IMR-90 (cell line): ENCODE measurements at regions not wholly inside any gene's neighbourhood (a gene's known extent, or its start where the extent isn't known, plus 50 kb on each side); places are given as distances from the start of the nearest gene placed in this dataset.
A peak's percentile ranks its signal among the peaks of the same experiment; 100 is the strongest.

ENCODE experiments used
- ATAC-seq: fragments of 200-7000 bp; cut with Tn5 transposase; 2 replicates; pipeline ENCODE4 v1.9.1; 2020; ENCODE audit warnings: low read depth, mild to moderate bottlenecking, moderate library complexity
- BruUV-seq: library from RNA; stranded (reverse); fragments of 400-500 nt; replicated peaks from 2 replicates; lab custom pipeline; 2021; lab: Mats Ljungman, UMichigan
- CTCF ChIA-PET: fragments of 300-600 bp; formaldehyde crosslinking; extraction: SDS; loops from one replicate; lab custom pipeline; 2021; ENCODE audit warnings: antibody characterized with exemption; lab: Yijun Ruan, JAX
- POLR2A ChIA-PET: fragments of 300-600 bp; sonication (Branson Sonifier 250); formaldehyde crosslinking; loops from one replicate; lab custom pipeline; 2022; ENCODE audit warnings: antibody characterized with exemption; ENCODE audit not compliant: unreplicated experiment; lab: Charles Lee
- DNase-seq: peaks from one replicate; pipeline ENCODE4 v3.0.0; 2013
- H2AFZ ChIP-seq: replicated peaks from 2 replicates; pipeline ENCODE3; 2013; ENCODE audit warnings: low read length, mild to moderate bottlenecking; ENCODE audit not compliant: poor library complexity
- H2AK5ac ChIP-seq: 2 replicates; pipeline ENCODE4 v1.6.1; 2013; ENCODE audit warnings: low read depth, low read length, inconsistent platforms
- H2AK9ac ChIP-seq: replicated peaks from 2 replicates; pipeline ENCODE3; 2013; ENCODE audit warnings: mild to moderate bottlenecking, low read depth, low read length, moderate library complexity; ENCODE audit not compliant: poor library complexity
- H2BK120ac ChIP-seq: 2 replicates; pipeline ENCODE4 v1.6.1; 2013; ENCODE audit warnings: low read depth, low read length, inconsistent platforms
- H2BK15ac ChIP-seq: 3 replicates; pipeline ENCODE4 v1.6.1; 2013; ENCODE audit warnings: low read depth, low read length, inconsistent platforms
- H2BK20ac ChIP-seq: 2 replicates; pipeline ENCODE4 v1.6.1; 2013; ENCODE audit warnings: low read depth, mild to moderate bottlenecking, inconsistent platforms, low read length, moderate library complexity
- H2BK5ac ChIP-seq: 2 replicates; pipeline ENCODE4 v1.6.1; 2013; ENCODE audit warnings: mild to moderate bottlenecking, low read depth, low read length, inconsistent platforms; ENCODE audit not compliant: poor library complexity, severe bottlenecking
- H3K14ac ChIP-seq: replicated peaks from 2 replicates; pipeline ENCODE4 v1.6.1; 2013; ENCODE audit warnings: low read depth, low read length, inconsistent platforms
- H3K18ac ChIP-seq: 2 replicates; pipeline ENCODE4 v1.6.1; 2013; ENCODE audit warnings: low read depth, low read length, control low read depth
- H3K23ac ChIP-seq: 2 replicates; pipeline ENCODE4 v1.6.1; 2013; ENCODE audit warnings: low read depth, low read length, inconsistent platforms
- H3K27ac ChIP-seq: 2 replicates; pipeline ENCODE4 v1.5.1; 2013; ENCODE audit warnings: mild to moderate bottlenecking, control low read depth, low read length; ENCODE audit not compliant: insufficient read depth
- H3K27me3 ChIP-seq: 2 replicates; pipeline ENCODE4 v1.6.1; 2013; ENCODE audit warnings: low read length; ENCODE audit not compliant: control insufficient read depth, insufficient read depth
- H3K36me3 ChIP-seq: 2 replicates; pipeline ENCODE4 v1.6.1; 2013; ENCODE audit warnings: low read length, mixed read lengths; ENCODE audit not compliant: control insufficient read depth, insufficient read depth
- H3K4ac ChIP-seq: 2 replicates; pipeline ENCODE4 v1.6.1; 2013; ENCODE audit warnings: low read depth, low read length, inconsistent platforms
- H3K4me1 ChIP-seq: 2 replicates; pipeline ENCODE4 v1.6.1; 2013; ENCODE audit warnings: low read length, mixed read lengths; ENCODE audit not compliant: control insufficient read depth, insufficient read depth
- H3K4me2 ChIP-seq: 2 replicates; pipeline ENCODE4 v1.6.1; 2013; ENCODE audit warnings: low read depth, mild to moderate bottlenecking, control low read depth, low read length, moderate library complexity
- H3K4me3 ChIP-seq: 2 replicates; pipeline ENCODE4 v1.5.1; 2013; ENCODE audit warnings: low read depth, mild to moderate bottlenecking, control low read depth, low read length, moderate library complexity; ENCODE audit not compliant: insufficient read depth
- H3K56ac ChIP-seq: 2 replicates; pipeline ENCODE4 v1.6.1; 2013; ENCODE audit warnings: low read length, inconsistent platforms; ENCODE audit not compliant: insufficient read depth; ENCODE audit errors: extremely low read depth
- H3K79me1 ChIP-seq, 2 experiments: 2 replicates each; pipeline ENCODE4 v1.6.1; 2013; ENCODE audit warnings: low read length in 2 of 2, inconsistent platforms in 1 of 2, low read depth in 1 of 2
- H3K9ac ChIP-seq: 2 replicates; pipeline ENCODE4 v1.6.1; 2013; ENCODE audit warnings: low read depth, low read length, control low read depth
- H3K9me1 ChIP-seq: 2 replicates; pipeline ENCODE4 v1.6.1; 2013; ENCODE audit warnings: low read length, inconsistent platforms; ENCODE audit not compliant: insufficient read depth
- H3K9me3 ChIP-seq: 2 replicates; pipeline ENCODE4 v1.6.1; 2013; ENCODE audit warnings: low read length; ENCODE audit not compliant: control insufficient read depth, insufficient read depth
- H4K20me1 ChIP-seq: 2 replicates; pipeline ENCODE4 v1.6.1; 2013; ENCODE audit warnings: low read length, inconsistent platforms; ENCODE audit not compliant: insufficient read depth
- H4K5ac ChIP-seq: 2 replicates; pipeline ENCODE4 v1.6.1; 2013; ENCODE audit warnings: mild to moderate bottlenecking, low read depth, low read length, control low read depth
- H4K8ac ChIP-seq, 2 experiments: 2 replicates each; pipeline ENCODE4 v1.6.1; 2013; ENCODE audit warnings: low read depth in 2 of 2, low read length in 2 of 2, control low read depth in 1 of 2, inconsistent platforms in 1 of 2
- H4K91ac ChIP-seq: 2 replicates; pipeline ENCODE4 v1.6.1; 2013; ENCODE audit warnings: low read depth, low read length, inconsistent platforms; ENCODE audit not compliant: insufficient read depth
- BHLHE40 ChIP-seq: fragments of 150-350 bp; IDR thresholded peaks from 2 replicates; pipeline ENCODE4 v1.6.1; 2016; ENCODE audit warnings: mild to moderate bottlenecking, low read depth, low read length
- FOS ChIP-seq: fragments of 150-350 bp; IDR thresholded peaks from 2 replicates; pipeline ENCODE4 v1.6.1; 2016; ENCODE audit warnings: low read depth, low read length
- MAZ ChIP-seq: IDR thresholded peaks from 2 replicates; pipeline ENCODE4 v1.6.1; 2012; ENCODE audit warnings: low read depth, mild to moderate bottlenecking, low read length, improper control_type of control experiment, moderate library complexity, borderline replicate concordance
- MXI1 ChIP-seq: IDR thresholded peaks from 2 replicates; pipeline ENCODE4 v1.6.1; 2012; ENCODE audit warnings: low read depth, mild to moderate bottlenecking, low read length, moderate library complexity, borderline replicate concordance
- POLR2A ChIP-seq: IDR thresholded peaks from 2 replicates; pipeline ENCODE4 v1.6.1; 2012; ENCODE audit warnings: mild to moderate bottlenecking, low read depth, low read length
- RAD21 ChIP-seq: IDR thresholded peaks from 2 replicates; pipeline ENCODE4 v1.6.1; 2012; ENCODE audit warnings: low read length, improper control_type of control experiment
- RCOR1 ChIP-seq: IDR thresholded peaks from 2 replicates; pipeline ENCODE4 v1.6.1; 2012; ENCODE audit warnings: mild to moderate bottlenecking, low read length, improper control_type of control experiment; ENCODE audit not compliant: insufficient replicate concordance
- WGBS, 2 experiments: methylation state at CpG; one replicate each; pipeline versions ENCODE4 v1.1.5 to v1.1.7; 2013; ENCODE audit warnings: missing lambda C conversion rate in 2 of 2; ENCODE audit not compliant: insufficient read length in 1 of 2; ENCODE audit errors: extremely low coverage in 2 of 2; 5-methylcytosine and 5-hydroxymethylcytosine counted together
- dilution Hi-C: fragments of 300-500 bp; cut with HindIII; formaldehyde crosslinking; loops from one replicate; pipeline ENCODE4 v1.14.3; 2018; ENCODE audit warnings: low sequenced_read_pairs; ENCODE audit not compliant: unreplicated experiment
- in situ Hi-C: fragments of 300-500 bp; cut with MboI; formaldehyde crosslinking; loops from 3 replicates; pipeline ENCODE4 v1.14.3; 2019; ENCODE audit warnings: low sequenced_read_pairs, inconsistent platforms, mixed read lengths
- intact Hi-C: fragments of 100-400 bp; cut with micrococcal nuclease; formaldehyde crosslinking; loops from 2 replicates; pipeline ENCODE4 v1.10.0; 2022
- TF ChIP-seq, protein P1 (sequence below): fragments of 150-350 bp; IDR thresholded peaks from 2 replicates; pipeline ENCODE4 v1.6.1; 2016; ENCODE audit warnings: low read depth, mild to moderate bottlenecking, low read length, moderate library complexity, borderline replicate concordance
- TF ChIP-seq, protein P2 (sequence below): fragments of 150-350 bp; IDR thresholded peaks from 2 replicates; pipeline ENCODE4 v1.6.1; 2017; ENCODE audit warnings: mild to moderate bottlenecking, antibody characterized with exemption, low read length, low read depth

DNA sequence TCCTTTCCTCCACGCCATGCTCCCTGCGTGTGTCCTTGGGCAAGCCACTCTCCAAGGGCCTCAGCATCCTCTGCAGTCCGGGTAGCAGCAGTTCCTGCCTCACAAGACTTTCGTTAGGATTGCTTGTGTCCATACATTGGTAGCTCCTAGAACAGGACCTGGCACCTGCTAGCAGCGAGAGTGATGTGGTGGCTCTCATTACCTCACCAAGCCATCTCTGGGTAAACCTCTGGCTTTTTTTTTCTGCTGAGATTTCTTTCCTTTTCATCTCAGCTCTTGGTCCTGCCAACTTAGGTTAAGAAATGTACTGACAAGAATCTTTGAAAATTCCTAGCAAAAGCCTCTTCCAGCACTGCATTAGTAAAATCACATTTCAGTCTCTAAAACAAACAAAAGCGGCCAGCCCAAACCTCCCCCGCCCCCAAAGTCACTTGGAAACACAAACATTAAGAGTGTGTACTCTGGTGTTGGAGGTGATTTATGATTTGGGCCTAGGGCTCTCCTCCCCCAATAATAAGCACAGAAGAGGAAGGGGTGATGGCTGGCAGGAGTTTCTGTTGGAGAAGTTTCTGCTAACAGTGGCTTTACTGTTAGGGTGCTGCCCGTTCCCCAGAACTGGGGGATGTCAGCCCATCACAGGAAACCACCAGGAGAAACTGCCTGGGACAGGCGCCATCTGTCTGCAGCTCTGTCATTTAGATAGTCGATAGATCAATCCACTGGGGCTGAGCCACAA, 199.2 kb downstream of the CD83 start:
- no TSS peak for BruUV-seq
- no peak overlapping the region for H2BK5ac ChIP-seq
- no peak overlapping the region for H3K9ac ChIP-seq
- no peak overlapping the region for H2AFZ ChIP-seq
- ChIA-PET POLR2A (no interaction called here), CTCF (no interaction called here)
- H3K27ac ChIP-seq = no peak overlapping the region
- in situ Hi-C loops (no loop called here), intact Hi-C loops (no loop called here), dilution Hi-C loops (no loop called here)
- H2AK5ac ChIP-seq = no peak overlapping the region
- H3K14ac ChIP-seq = no peak overlapping the region
- H3K79me1 ChIP-seq = no peaks in the 10 kb centered on the region
- H3K27me3 ChIP-seq = peaks cover 20% of the 10 kb centered on the region
- no peak overlapping the region for H3K23ac ChIP-seq
- WGBS, 2 experiments = 35% methylated on average over 5 of the region's 10 CpGs; no CpG with 5 or more reads in 1 of the 2 experiments
- no peak overlapping the region for H4K91ac ChIP-seq
- DNase-seq (no peak), ATAC-seq (peak; percentile 51)
- H3K4me1 ChIP-seq = peaks cover 6% of the 10 kb centered on the region; the same call in 1 of the 2 replicates
- no peaks in the 10 kb centered on the region for H3K36me3 ChIP-seq
- no peak overlapping the region for H4K8ac ChIP-seq
- H2AK9ac ChIP-seq = no peak overlapping the region
- no peak overlapping the region; the same call in 1 of the 2 replicates for H3K4me2 ChIP-seq
- H4K20me1 ChIP-seq = no peaks in the 10 kb centered on the region
- no peak overlapping the region for H2BK15ac ChIP-seq
- no peak overlapping the region for H3K18ac ChIP-seq
- H2BK120ac ChIP-seq = no peak overlapping the region
- H3K9me3 ChIP-seq = no peaks in the 10 kb centered on the region
- no peak overlapping the region for H2BK20ac ChIP-seq
- H3K4ac ChIP-seq = no peak overlapping the region
- H3K9me1 ChIP-seq = peaks cover 5% of the 10 kb centered on the region
- H3K56ac ChIP-seq = no peak overlapping the region
- no peak overlapping the region for H4K5ac ChIP-seq
- no peak overlapping the region for H3K4me3 ChIP-seq
- TF ChIP-seq RAD21 = no peak
- TF ChIP-seq BHLHE40 = no peak
- no peak for TF ChIP-seq FOS
- TF ChIP-seq MXI1 = no peak
- TF ChIP-seq POLR2A = no peak
- TF ChIP-seq, protein P1, sequence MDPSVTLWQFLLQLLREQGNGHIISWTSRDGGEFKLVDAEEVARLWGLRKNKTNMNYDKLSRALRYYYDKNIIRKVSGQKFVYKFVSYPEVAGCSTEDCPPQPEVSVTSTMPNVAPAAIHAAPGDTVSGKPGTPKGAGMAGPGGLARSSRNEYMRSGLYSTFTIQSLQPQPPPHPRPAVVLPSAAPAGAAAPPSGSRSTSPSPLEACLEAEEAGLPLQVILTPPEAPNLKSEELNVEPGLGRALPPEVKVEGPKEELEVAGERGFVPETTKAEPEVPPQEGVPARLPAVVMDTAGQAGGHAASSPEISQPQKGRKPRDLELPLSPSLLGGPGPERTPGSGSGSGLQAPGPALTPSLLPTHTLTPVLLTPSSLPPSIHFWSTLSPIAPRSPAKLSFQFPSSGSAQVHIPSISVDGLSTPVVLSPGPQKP = no peak
- TF ChIP-seq RCOR1 = no peak
- TF ChIP-seq, protein P2, sequence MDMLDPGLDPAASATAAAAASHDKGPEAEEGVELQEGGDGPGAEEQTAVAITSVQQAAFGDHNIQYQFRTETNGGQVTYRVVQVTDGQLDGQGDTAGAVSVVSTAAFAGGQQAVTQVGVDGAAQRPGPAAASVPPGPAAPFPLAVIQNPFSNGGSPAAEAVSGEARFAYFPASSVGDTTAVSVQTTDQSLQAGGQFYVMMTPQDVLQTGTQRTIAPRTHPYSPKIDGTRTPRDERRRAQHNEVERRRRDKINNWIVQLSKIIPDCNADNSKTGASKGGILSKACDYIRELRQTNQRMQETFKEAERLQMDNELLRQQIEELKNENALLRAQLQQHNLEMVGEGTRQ = no peak
- TF ChIP-seq MAZ = no peak
